GM21381 (cell line): ENCODE measurements at regions not wholly inside any gene's neighbourhood (a gene's known extent, or its start where the extent isn't known, plus 50 kb on each side); places are given as distances from the start of the nearest gene placed in this dataset.

Experiments
- ATAC-seq: cut with Tn5 transposase; IDR thresholded peaks from one replicate; pipeline ENCODE4 v1.9.1; 2021; ENCODE audit warnings: mild to moderate bottlenecking, moderate library complexity; ENCODE audit not compliant: unreplicated experiment

- ATAC-seq: no peak
These were observed 103.6 kb downstream of the PAX1 start for GRCh38 chr20:21808863-21809664.

GRCh38 chr20:21808139-21808538, 102.7 kb downstream of the PAX1 start:
- no peak for ATAC-seq

GRCh38 chr20:21804802-21805201, 99.3 kb downstream of the PAX1 start:
- ATAC-seq: no peak

GRCh38 chr20:21801193-21801592, 95.7 kb downstream of the PAX1 start:
- no peak for ATAC-seq

GRCh38 chr20:21798384-21798783, 92.9 kb downstream of the PAX1 start:
- no peak for ATAC-seq

- no peak for ATAC-seq
These were observed 90.6 kb downstream of the PAX1 start for GRCh38 chr20:21796059-21796458.

GRCh38 chr20:21788082-21788481, 82.6 kb downstream of the PAX1 start:
- no peak for ATAC-seq

- no peak for ATAC-seq
These were observed 76.1 kb downstream of the PAX1 start for GRCh38 chr20:21781446-21782075.

- no peak for ATAC-seq
These were observed 75.1 kb downstream of the PAX1 start for GRCh38 chr20:21780528-21780927.
